A549 (cell line): ENCODE measurements at regions not wholly inside any gene's neighbourhood (a gene's known extent, or its start where the extent isn't known, plus 50 kb on each side); places are given as distances from the start of the nearest gene placed in this dataset.

Source experiments
- CEBPB ChIP-seq, 2 experiments: fragments of >200 bp in 1 of 2; sonication (Bioruptor Twin) in 1 of 2; formaldehyde crosslinking in 1 of 2; IDR thresholded peaks; 2 replicates each; pipeline ENCODE4 v1.6.1; 2012 to 2016
- CHD4 ChIP-seq: fragments of 200-600 bp; sonication (generic); IDR thresholded peaks from 2 replicates; pipeline ENCODE4 v1.6.1; 2016; ENCODE audit warnings: antibody characterized with exemption, mild to moderate bottlenecking, borderline replicate concordance
- FOSB ChIP-seq: fragments of 250-450 bp; sonication (Bioruptor Pico); IDR thresholded peaks from 2 replicates; pipeline ENCODE4 v1.5.0; 2020; ENCODE audit warnings: mild to moderate bottlenecking, moderate library complexity
- POLR2AphosphoS2 ChIP-seq: conservative IDR thresholded peaks from 2 replicates; pipeline ENCODE4 v1.6.1; 2012; ENCODE audit warnings: low read length, improper control_type of control experiment, inconsistent platforms
- RAD21 ChIP-seq, 2 experiments: fragments of >200 bp in 1 of 2; sonication (Bioruptor Twin) in 1 of 2; formaldehyde crosslinking in 1 of 2; IDR thresholded peaks in 1 of 2; conservative IDR thresholded peaks in 1 of 2; 2 replicates in 1 of 2; 3 replicates in 1 of 2; pipeline ENCODE4 v1.6.1; 2012 to 2018; ENCODE audit warnings: inconsistent platforms in 1 of 2
- TFCP2L1 ChIP-seq: fragments of 250-450 bp; sonication (Bioruptor Pico); IDR thresholded peaks from 2 replicates; pipeline ENCODE4 v1.5.0; 2021; ENCODE audit warnings: mild to moderate bottlenecking
- ZNF302 ChIP-seq: fragments of 250-450 bp; sonication (Bioruptor Pico); IDR thresholded peaks from 2 replicates; pipeline ENCODE4 v1.9.0; 2021; ENCODE audit warnings: inconsistent platforms, mild to moderate bottlenecking, moderate library complexity
- TF ChIP-seq, protein P1 (sequence below): fragments of >200 bp; sonication (Bioruptor Twin); formaldehyde crosslinking; IDR thresholded peaks from 3 replicates; pipeline ENCODE4 v1.5.1; 2016
- TF ChIP-seq, protein P2 (sequence below): fragments of 450-650 bp; IDR thresholded peaks from 2 replicates; pipeline ENCODE4 v1.6.1; 2014; ENCODE audit warnings: antibody characterized with exemption

- TF ChIP-seq, protein P1, sequence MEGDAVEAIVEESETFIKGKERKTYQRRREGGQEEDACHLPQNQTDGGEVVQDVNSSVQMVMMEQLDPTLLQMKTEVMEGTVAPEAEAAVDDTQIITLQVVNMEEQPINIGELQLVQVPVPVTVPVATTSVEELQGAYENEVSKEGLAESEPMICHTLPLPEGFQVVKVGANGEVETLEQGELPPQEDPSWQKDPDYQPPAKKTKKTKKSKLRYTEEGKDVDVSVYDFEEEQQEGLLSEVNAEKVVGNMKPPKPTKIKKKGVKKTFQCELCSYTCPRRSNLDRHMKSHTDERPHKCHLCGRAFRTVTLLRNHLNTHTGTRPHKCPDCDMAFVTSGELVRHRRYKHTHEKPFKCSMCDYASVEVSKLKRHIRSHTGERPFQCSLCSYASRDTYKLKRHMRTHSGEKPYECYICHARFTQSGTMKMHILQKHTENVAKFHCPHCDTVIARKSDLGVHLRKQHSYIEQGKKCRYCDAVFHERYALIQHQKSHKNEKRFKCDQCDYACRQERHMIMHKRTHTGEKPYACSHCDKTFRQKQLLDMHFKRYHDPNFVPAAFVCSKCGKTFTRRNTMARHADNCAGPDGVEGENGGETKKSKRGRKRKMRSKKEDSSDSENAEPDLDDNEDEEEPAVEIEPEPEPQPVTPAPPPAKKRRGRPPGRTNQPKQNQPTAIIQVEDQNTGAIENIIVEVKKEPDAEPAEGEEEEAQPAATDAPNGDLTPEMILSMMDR = no peak
- no peak for TF ChIP-seq CEBPB (IDR thresholded peaks at IDR 0.05)
- TF ChIP-seq TFCP2L1 = no peak
- no peak for TF ChIP-seq ZNF302 (CRISPR knock-in tag)
- TF ChIP-seq RAD21 (conservative IDR thresholded peaks at IDR 0.05 in 1 of 2, IDR thresholded peaks at IDR 0.05 in 1 of 2) = no peak
- no peak for TF ChIP-seq POLR2AphosphoS2
- TF ChIP-seq FOSB (CRISPR knock-in tag) = no peak
- TF ChIP-seq, protein P2, sequence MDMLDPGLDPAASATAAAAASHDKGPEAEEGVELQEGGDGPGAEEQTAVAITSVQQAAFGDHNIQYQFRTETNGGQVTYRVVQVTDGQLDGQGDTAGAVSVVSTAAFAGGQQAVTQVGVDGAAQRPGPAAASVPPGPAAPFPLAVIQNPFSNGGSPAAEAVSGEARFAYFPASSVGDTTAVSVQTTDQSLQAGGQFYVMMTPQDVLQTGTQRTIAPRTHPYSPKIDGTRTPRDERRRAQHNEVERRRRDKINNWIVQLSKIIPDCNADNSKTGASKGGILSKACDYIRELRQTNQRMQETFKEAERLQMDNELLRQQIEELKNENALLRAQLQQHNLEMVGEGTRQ = no peak
- no peak for TF ChIP-seq CHD4
These were observed 1187.1 kb upstream of the WWC1 start for GRCh38 chr5:167104351-167104750.
